Fibroblast of lung (primary cell): ENCODE measurements at regions not wholly inside any gene's neighbourhood (a gene's known extent, or its start where the extent isn't known, plus 50 kb on each side); places are given as distances from the start of the nearest gene placed in this dataset.

Experiments used
- DNase-seq, 2 donors: peaks; one replicate each; pipeline versions ENCODE4 v3.0.0 to v3.0.0-alpha.2; 2010; ENCODE audit warnings: low read depth in 2 of 2
- H2AFZ ChIP-seq: 2 replicates; pipeline ENCODE4 v1.5.1; 2012; ENCODE audit warnings: low read length, control low read depth, inconsistent platforms
- H3K27ac ChIP-seq: 2 replicates; pipeline ENCODE4 v1.5.1; 2011; ENCODE audit warnings: low read length, control low read depth; ENCODE audit not compliant: insufficient read depth
- H3K27me3 ChIP-seq: 2 replicates; pipeline ENCODE4 v1.5.1; 2011; ENCODE audit warnings: mild to moderate bottlenecking, low read length; ENCODE audit not compliant: control insufficient read depth, insufficient read depth
- H3K36me3 ChIP-seq: 2 replicates; pipeline ENCODE4 v1.5.1; 2011; ENCODE audit warnings: low read length; ENCODE audit not compliant: control insufficient read depth, insufficient read depth
- H3K4me1 ChIP-seq: 2 replicates; pipeline ENCODE4 v1.5.1; 2011; ENCODE audit warnings: low read length; ENCODE audit not compliant: control insufficient read depth, insufficient read depth; ENCODE audit errors: extremely low read depth
- H3K4me2 ChIP-seq: 2 replicates; pipeline ENCODE4 v1.5.1; 2011; ENCODE audit warnings: low read length, control low read depth; ENCODE audit not compliant: insufficient read depth; ENCODE audit errors: extremely low read depth
- H3K4me3 ChIP-seq, 4 experiments: fragments of 200-600 bp in 1 of 4; sonication (generic) in 1 of 4; replicated peaks in 1 of 4; 2 replicates each; pipeline ENCODE4 v1.5.1; 2011 to 2016; ENCODE audit warnings: low read length in 4 of 4, low read depth in 3 of 4, mild to moderate bottlenecking in 3 of 4, control low read depth in 2 of 4, inconsistent platforms in 1 of 4, mixed read lengths in 1 of 4; ENCODE audit not compliant: insufficient read depth in 1 of 4; ENCODE audit errors: control extremely low read depth in 1 of 4
- H3K79me2 ChIP-seq: 2 replicates; pipeline ENCODE4 v1.5.1; 2012; ENCODE audit warnings: mild to moderate bottlenecking, low read length, inconsistent platforms; ENCODE audit not compliant: control insufficient read depth, insufficient read depth
- H3K9ac ChIP-seq: 2 replicates; pipeline ENCODE4 v1.5.1; 2011; ENCODE audit warnings: mild to moderate bottlenecking, low read length, control low read depth; ENCODE audit not compliant: insufficient read depth
- H3K9me3 ChIP-seq: 2 replicates; pipeline ENCODE4 v1.5.1; 2012; ENCODE audit warnings: low read depth, low read length; ENCODE audit not compliant: control insufficient read depth, insufficient read depth
- H4K20me1 ChIP-seq: 2 replicates; pipeline ENCODE4 v1.5.1; 2011; ENCODE audit warnings: low read length; ENCODE audit not compliant: control insufficient read depth, insufficient read depth; ENCODE audit errors: extremely low read depth
- CTCF ChIP-seq, 2 donors: IDR thresholded peaks in 1 of 2; conservative IDR thresholded peaks in 1 of 2; 1 replicate in 1 of 2; 2 replicates in 1 of 2; pipeline ENCODE4 v1.5.1; 2011 to 2012; ENCODE audit warnings: low read length in 2 of 2, control low read depth in 1 of 2, inconsistent platforms in 1 of 2, low read depth in 1 of 2, mild to moderate bottlenecking in 1 of 2
- EZH2 ChIP-seq: IDR thresholded peaks from 2 replicates; pipeline ENCODE4 v1.5.1; 2012; ENCODE audit warnings: low read length, control low read depth, mild to moderate bottlenecking; ENCODE audit errors: missing control alignments

GRCh38 chr12:30514666-30515065 lies 181.0 kb downstream of the IPO8 start:
- no peak overlapping the region for H3K4me3 ChIP-seq
- H3K9ac ChIP-seq, result no peak overlapping the region
- H3K27ac ChIP-seq, result no peak overlapping the region
- no peaks in the 10 kb centered on the region for H4K20me1 ChIP-seq
- H3K4me1 ChIP-seq, result no peaks in the 10 kb centered on the region
- H3K4me2 ChIP-seq, result no peak overlapping the region
- TF ChIP-seq EZH2, result no peak
- TF ChIP-seq CTCF (conservative IDR thresholded peaks at IDR 0.05 in 1 of 2, IDR thresholded peaks at IDR 0.05 in 1 of 2; ENCODE audit: low read depth in 1 of 2, low read length in 2 of 2), result no peak
- no peaks in the 10 kb centered on the region for H3K79me2 ChIP-seq
- H3K27me3 ChIP-seq, result no peaks in the 10 kb centered on the region
- no peaks in the 10 kb centered on the region for H3K9me3 ChIP-seq
- H3K36me3 ChIP-seq, result no peaks in the 10 kb centered on the region
- H2AFZ ChIP-seq, result no peak overlapping the region
- no peak for DNase-seq

- no peaks in the 10 kb centered on the region for H4K20me1 ChIP-seq
- H3K4me2 ChIP-seq, result no peak overlapping the region
- no peak overlapping the region for H3K9ac ChIP-seq
- H3K4me3 ChIP-seq, result no peak overlapping the region
- TF ChIP-seq CTCF (conservative IDR thresholded peaks at IDR 0.05 in 1 of 2, IDR thresholded peaks at IDR 0.05 in 1 of 2; ENCODE audit: low read depth in 1 of 2, low read length in 2 of 2) (no peak), EZH2 (no peak)
- H2AFZ ChIP-seq, result no peak overlapping the region
- no peak overlapping the region for H3K27ac ChIP-seq
- no peak for DNase-seq
- H3K79me2 ChIP-seq, result no peaks in the 10 kb centered on the region
- no peaks in the 10 kb centered on the region for H3K36me3 ChIP-seq
- H3K9me3 ChIP-seq, result no peaks in the 10 kb centered on the region
- no peaks in the 10 kb centered on the region for H3K27me3 ChIP-seq
- H3K4me1 ChIP-seq, result no peaks in the 10 kb centered on the region
Observed at GRCh38 chr12:30508205-30508967, 187.3 kb downstream of the IPO8 start.

- H3K79me2 ChIP-seq, result no peaks in the 10 kb centered on the region
- H3K4me2 ChIP-seq, result no peak overlapping the region
- no peaks in the 10 kb centered on the region for H3K36me3 ChIP-seq
- DNase-seq, result no peak
- no peak overlapping the region for H3K27ac ChIP-seq
- H3K4me1 ChIP-seq, result no peaks in the 10 kb centered on the region
- no peaks in the 10 kb centered on the region for H3K27me3 ChIP-seq
- H2AFZ ChIP-seq, result no peak overlapping the region
- TF ChIP-seq CTCF (conservative IDR thresholded peaks at IDR 0.05 in 1 of 2, IDR thresholded peaks at IDR 0.05 in 1 of 2; ENCODE audit: low read depth in 1 of 2, low read length in 2 of 2) (no peak), EZH2 (no peak)
- H3K9ac ChIP-seq, result no peak overlapping the region
- H3K9me3 ChIP-seq, result no peaks in the 10 kb centered on the region
- H3K4me3 ChIP-seq, result no peak overlapping the region
- H4K20me1 ChIP-seq, result no peaks in the 10 kb centered on the region
Observed at GRCh38 chr12:30507576-30507975, 188.1 kb downstream of the IPO8 start.
